Activated T-cell treated with anti-CD3 and anti-CD28 coated beads for 48 hours (primary cell): ENCODE measurements at regions not wholly inside any gene's neighbourhood (a gene's known extent, or its start where the extent isn't known, plus 50 kb on each side); places are given as distances from the start of the nearest gene placed in this dataset.
"Not testable (repeated sequence)": the region's sequence is repeated elsewhere in the genome, so short reads cannot be mapped to it uniquely, and the experiment has no call there.

Experiments used
- DNase-seq: peaks from one replicate; pipeline ENCODE4 v3.0.0-alpha.2; 2020; ENCODE audit warnings: low read depth

GRCh38 chr1:187718527-187718926 lies 889.8 kb downstream of the PLA2G4A start:
- no peak for DNase-seq

GRCh38 chr1:187721216-187721615 lies 892.5 kb downstream of the PLA2G4A start:
- no peak for DNase-seq

GRCh38 chr1:187725216-187725615 lies 896.5 kb downstream of the PLA2G4A start:
- DNase-seq = no peak

- DNase-seq = no peak
Observed at GRCh38 chr1:187733232-187733631, 904.5 kb downstream of the PLA2G4A start.

- no peak for DNase-seq
Observed at GRCh38 chr1:187734427-187734826, 905.7 kb downstream of the PLA2G4A start.

GRCh38 chr1:187744665-187745064 lies 915.9 kb downstream of the PLA2G4A start:
- DNase-seq = no peak

GRCh38 chr1:187755536-187755935 lies 926.8 kb downstream of the PLA2G4A start:
- no peak for DNase-seq

GRCh38 chr1:187756684-187757083 lies 927.9 kb downstream of the PLA2G4A start:
- not testable (repeated sequence) for DNase-seq

- no peak for DNase-seq
Observed at GRCh38 chr1:187759825-187760333, 931.1 kb downstream of the PLA2G4A start.

GRCh38 chr1:187762118-187762517 lies 933.4 kb downstream of the PLA2G4A start:
- no peak for DNase-seq

- no peak for DNase-seq
Observed at GRCh38 chr1:187763465-187763864, 934.7 kb downstream of the PLA2G4A start.

GRCh38 chr1:187763976-187764375 lies 935.2 kb downstream of the PLA2G4A start:
- no peak for DNase-seq

- DNase-seq = no peak
Observed at GRCh38 chr1:187771396-187771795, 942.6 kb downstream of the PLA2G4A start.

- DNase-seq = no peak
Observed at GRCh38 chr1:187773168-187773567, 944.4 kb downstream of the PLA2G4A start.

GRCh38 chr1:187787736-187788135 lies 959.0 kb downstream of the PLA2G4A start:
- DNase-seq = no peak

GRCh38 chr1:187788718-187789117 lies 960.0 kb downstream of the PLA2G4A start:
- no peak for DNase-seq

GRCh38 chr1:187790724-187791123 lies 962.0 kb downstream of the PLA2G4A start:
- no peak for DNase-seq

- DNase-seq = no peak
Observed at GRCh38 chr1:187794561-187794960, 965.8 kb downstream of the PLA2G4A start.

GRCh38 chr1:187809549-187809948 lies 980.8 kb downstream of the PLA2G4A start:
- no peak for DNase-seq

GRCh38 chr1:187816646-187817045 lies 987.9 kb downstream of the PLA2G4A start:
- no peak for DNase-seq

GRCh38 chr1:187817782-187818181 lies 989.0 kb downstream of the PLA2G4A start:
- DNase-seq = no peak

- no peak for DNase-seq
Observed at GRCh38 chr1:187819086-187819485, 990.3 kb downstream of the PLA2G4A start.

GRCh38 chr1:187836557-187836956 lies 1007.8 kb downstream of the PLA2G4A start:
- no peak for DNase-seq

- DNase-seq = no peak
Observed at GRCh38 chr1:187837787-187838186, 1009.0 kb downstream of the PLA2G4A start.
